Prostate gland (tissue), 2 donors: ENCODE measurements at regions not wholly inside any gene's neighbourhood (a gene's known extent, or its start where the extent isn't known, plus 50 kb on each side); places are given as distances from the start of the nearest gene placed in this dataset.
A peak's percentile ranks its signal among the peaks of the same experiment; 100 is the strongest.

Source experiments
- DNase-seq: peaks from one replicate; pipeline ENCODE4 v3.0.0-alpha.2; 2019; ENCODE audit warnings: low spot score
- H3K27ac ChIP-seq, 2 donors: fragments of 200-600 bp; sonication (generic); 2 replicates each; pipeline ENCODE4 v1.5.1; 2017 to 2019
- H3K27me3 ChIP-seq: fragments of 200-600 bp; sonication (generic); replicated peaks from 2 replicates; pipeline ENCODE4 v1.5.1; 2019; ENCODE audit not compliant: insufficient read depth
- H3K36me3 ChIP-seq, 2 donors: fragments of 200-600 bp; sonication (generic); 1 replicate in 1 of 2; 2 replicates in 1 of 2; pipeline versions ENCODE4 v1.5.1 to v1.8.1; 2017 to 2019
- H3K4me1 ChIP-seq: fragments of 200-600 bp; sonication (generic); replicated peaks from 2 replicates; pipeline ENCODE4 v1.5.1; 2019
- H3K4me3 ChIP-seq, 2 donors: fragments of 200-600 bp; sonication (generic); 2 replicates each; pipeline ENCODE4 v1.5.1; 2017 to 2019
- H3K9me3 ChIP-seq: fragments of 200-600 bp; sonication (generic); 2 replicates; pipeline ENCODE4 v1.5.1; 2017
- POLR2A ChIP-seq: fragments of 450-650 bp; IDR thresholded peaks from one replicate; pipeline ENCODE4 v1.6.1; 2016; ENCODE audit warnings: antibody characterized with exemption, mild to moderate bottlenecking
- POLR2AphosphoS5 ChIP-seq: sonication (generic); formaldehyde crosslinking; IDR thresholded peaks from one replicate; pipeline ENCODE4 v1.6.1; 2017; ENCODE audit warnings: antibody characterized with exemption
- WGBS: methylation state at CpG from one replicate; pipeline ENCODE4 v1.1.5; 2018; 5-methylcytosine and 5-hydroxymethylcytosine counted together
- intact Hi-C: fragments of 100-400 bp; cut with DNase I; formaldehyde crosslinking; loops from one replicate; pipeline ENCODE4 v1.14.2; 2022
- TF ChIP-seq, protein P1 (sequence below), 4 experiments: fragments of 200-600 bp in 2 of 4; fragments of 450-650 bp in 2 of 4; sonication (generic) in 2 of 4; IDR thresholded peaks; 1 replicate in 3 of 4; 2 replicates in 1 of 4; pipeline ENCODE4 v1.5.1; 2016 to 2019; ENCODE audit warnings: antibody characterized with exemption in 4 of 4, mild to moderate bottlenecking in 2 of 4, moderate library complexity in 2 of 4

DNA sequence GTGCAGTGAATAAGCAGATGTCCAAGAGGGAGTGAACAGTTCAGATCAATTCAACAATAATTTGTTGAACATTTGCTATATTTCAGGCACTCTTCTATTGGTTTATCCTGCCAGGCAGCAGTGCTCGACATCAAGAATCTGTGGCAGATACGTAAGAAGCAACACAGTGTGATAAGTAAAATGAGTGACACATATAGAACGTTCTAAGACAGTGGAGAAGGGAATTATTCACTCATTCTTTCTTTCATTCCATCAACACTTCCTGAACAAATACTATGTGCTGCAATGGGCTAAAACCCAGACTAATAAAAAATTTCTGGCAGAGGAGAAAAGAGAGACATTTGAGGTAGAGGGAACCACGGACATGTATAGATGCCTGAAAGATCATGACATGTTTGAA lies 89.9 kb upstream of the GLIS3 start:
- Histone ChIP-seq H3K9me3 (no peaks in the 10 kb centered on the region), H3K4me3 (no peak overlapping the region), H3K27me3 (no peaks in the 10 kb centered on the region), H3K4me1 (no peaks in the 10 kb centered on the region), H3K27ac (no peak overlapping the region), H3K36me3 (no peaks in the 10 kb centered on the region)
- whole genome bisulfite sequencing: 42% methylated on average over 4 of the region's 4 CpGs
- intact Hi-C loops: no loop called here
- TF ChIP-seq, protein P1, sequence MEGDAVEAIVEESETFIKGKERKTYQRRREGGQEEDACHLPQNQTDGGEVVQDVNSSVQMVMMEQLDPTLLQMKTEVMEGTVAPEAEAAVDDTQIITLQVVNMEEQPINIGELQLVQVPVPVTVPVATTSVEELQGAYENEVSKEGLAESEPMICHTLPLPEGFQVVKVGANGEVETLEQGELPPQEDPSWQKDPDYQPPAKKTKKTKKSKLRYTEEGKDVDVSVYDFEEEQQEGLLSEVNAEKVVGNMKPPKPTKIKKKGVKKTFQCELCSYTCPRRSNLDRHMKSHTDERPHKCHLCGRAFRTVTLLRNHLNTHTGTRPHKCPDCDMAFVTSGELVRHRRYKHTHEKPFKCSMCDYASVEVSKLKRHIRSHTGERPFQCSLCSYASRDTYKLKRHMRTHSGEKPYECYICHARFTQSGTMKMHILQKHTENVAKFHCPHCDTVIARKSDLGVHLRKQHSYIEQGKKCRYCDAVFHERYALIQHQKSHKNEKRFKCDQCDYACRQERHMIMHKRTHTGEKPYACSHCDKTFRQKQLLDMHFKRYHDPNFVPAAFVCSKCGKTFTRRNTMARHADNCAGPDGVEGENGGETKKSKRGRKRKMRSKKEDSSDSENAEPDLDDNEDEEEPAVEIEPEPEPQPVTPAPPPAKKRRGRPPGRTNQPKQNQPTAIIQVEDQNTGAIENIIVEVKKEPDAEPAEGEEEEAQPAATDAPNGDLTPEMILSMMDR (IDR thresholded peaks at IDR 0.05): no peak
- no peak for TF ChIP-seq POLR2A
- no peak for TF ChIP-seq POLR2AphosphoS5
- DNase-seq: no peak

DNA sequence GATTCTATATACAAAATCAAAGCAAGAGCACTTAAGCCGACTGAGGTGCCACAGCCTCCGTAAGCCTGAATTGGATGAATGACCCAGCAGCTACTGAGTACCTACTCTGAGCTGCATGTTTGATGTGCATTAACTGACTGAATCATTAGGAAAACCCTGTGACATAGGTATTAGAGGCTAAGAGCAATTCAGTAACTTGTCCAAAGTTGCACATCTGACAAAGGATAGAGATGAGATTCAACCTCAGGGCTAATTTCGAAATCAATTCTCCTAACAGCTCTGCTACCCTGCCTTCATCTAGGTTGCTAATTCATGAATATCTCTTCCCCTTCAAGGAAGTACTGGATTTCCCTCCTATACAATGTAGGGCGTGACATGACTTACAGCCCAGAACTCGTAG lies 89.1 kb upstream of the GLIS3 start:
- intact Hi-C loops: no loop called here
- TF ChIP-seq POLR2A (no peak), POLR2AphosphoS5 (no peak)
- TF ChIP-seq, protein P1 (IDR thresholded peaks at IDR 0.05): no peak
- 91% methylated on average over 5 of the region's 5 CpGs for WGBS

DNA sequence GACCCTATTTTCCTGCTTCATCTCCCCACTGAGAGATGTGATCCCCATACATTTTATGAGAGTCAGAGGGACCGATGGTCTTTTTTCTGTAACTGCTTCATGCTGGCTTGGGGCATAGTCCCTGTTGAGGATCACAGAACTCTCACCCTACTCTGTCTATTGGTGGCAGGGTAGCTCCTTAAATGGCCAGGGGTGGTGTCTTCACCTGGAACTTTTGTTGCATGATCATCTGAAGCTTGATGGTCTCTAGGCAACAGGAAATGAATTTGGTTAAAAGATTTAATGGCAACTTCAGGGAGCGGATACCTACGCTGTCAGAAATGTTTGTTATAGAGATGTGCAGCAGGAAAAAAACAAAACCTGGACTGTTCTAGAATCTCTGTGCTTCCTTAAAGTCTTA lies 87.0 kb upstream of the GLIS3 start:
- 84% methylated on average over 3 of the region's 3 CpGs for WGBS
- intact Hi-C loops: no loop called here
- H3K4me3 ChIP-seq: no peak overlapping the region
- no peak overlapping the region for H3K27ac ChIP-seq
- no peaks in the 10 kb centered on the region for H3K4me1 ChIP-seq
- no peaks in the 10 kb centered on the region for H3K9me3 ChIP-seq
- TF ChIP-seq, protein P1 (IDR thresholded peaks at IDR 0.05): no peak
- TF ChIP-seq POLR2AphosphoS5: no peak
- no peak for TF ChIP-seq POLR2A
- no peaks in the 10 kb centered on the region for H3K36me3 ChIP-seq
- no peaks in the 10 kb centered on the region for H3K27me3 ChIP-seq
- no peak for DNase-seq

More for the DNA sequence above, 89.1 kb upstream of the GLIS3 start:
- Histone ChIP-seq H3K4me1 (no peaks in the 10 kb centered on the region), H3K9me3 (no peaks in the 10 kb centered on the region), H3K27me3 (no peaks in the 10 kb centered on the region), H3K4me3 (no peak overlapping the region), H3K36me3 (no peaks in the 10 kb centered on the region), H3K27ac (no peak overlapping the region)
- DNase-seq: no peak

DNA sequence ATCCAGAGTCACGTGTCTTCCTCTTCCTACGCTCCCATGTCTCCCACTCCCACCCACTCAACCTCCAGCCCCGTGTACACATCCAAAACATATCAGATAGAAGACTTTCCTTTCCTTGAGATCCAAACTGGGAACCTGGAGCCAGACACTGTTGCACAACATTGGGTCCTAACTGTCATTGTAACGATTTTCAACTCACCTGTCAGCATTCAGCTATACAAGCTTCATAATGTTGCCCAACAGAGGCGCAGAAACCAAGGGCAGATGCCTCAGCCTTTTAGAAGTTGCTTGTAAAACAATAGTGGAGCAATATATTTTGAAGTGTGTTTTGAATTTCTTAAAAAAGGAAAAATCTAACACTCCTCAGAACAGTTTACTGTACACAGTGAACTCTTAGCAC lies 84.9 kb upstream of the GLIS3 start:
- H3K4me3 ChIP-seq: no peak overlapping the region
- DNase-seq: no peak
- H3K9me3 ChIP-seq: no peaks in the 10 kb centered on the region
- H3K4me1 ChIP-seq: no peaks in the 10 kb centered on the region
- 57% methylated on average over 5 of the region's 5 CpGs for whole genome bisulfite sequencing
- H3K27me3 ChIP-seq: no peaks in the 10 kb centered on the region
- H3K36me3 ChIP-seq: no peaks in the 10 kb centered on the region
- intact Hi-C loops: loop anchor here (5.0 kb wide), 1 partner anchor 358 kb away; the partner anchor contains the start of gene AK3
- TF ChIP-seq, protein P1 (IDR thresholded peaks at IDR 0.05): no peak
- TF ChIP-seq POLR2AphosphoS5 (no peak), POLR2A (no peak)
- no peak overlapping the region for H3K27ac ChIP-seq

DNA sequence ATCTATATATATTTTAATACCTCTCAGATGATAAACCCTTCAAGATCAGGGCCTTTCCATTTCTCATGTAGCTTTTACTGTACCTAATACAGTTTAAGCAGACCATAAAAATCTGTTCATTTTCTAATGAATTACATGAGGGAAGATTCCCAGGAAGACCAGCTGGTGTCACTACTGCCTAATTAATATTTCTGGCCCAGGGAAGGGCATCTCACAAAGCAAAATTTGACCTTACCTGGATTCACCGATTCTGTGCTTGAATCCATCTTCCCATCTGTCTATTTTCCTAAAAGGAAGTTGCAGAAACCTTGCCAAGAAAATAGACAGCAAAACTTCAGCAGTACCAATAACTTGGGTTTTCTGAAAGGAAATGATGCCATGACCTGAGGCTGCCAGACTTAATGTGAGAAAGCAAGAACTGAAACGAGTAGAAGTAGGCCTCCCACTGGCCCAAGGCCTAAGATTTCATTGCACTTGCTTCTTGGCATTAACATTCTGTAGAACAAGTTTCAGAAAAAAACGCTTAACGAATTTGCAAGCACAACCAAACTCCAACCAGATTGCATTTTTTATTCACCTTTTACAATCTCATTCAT lies 83.0 kb upstream of the GLIS3 start:
- WGBS: 30% methylated on average over 4 of the region's 4 CpGs
- no peak for TF ChIP-seq POLR2A
- TF ChIP-seq, protein P1 (IDR thresholded peaks at IDR 0.05): peak in 3 of 4 experiments; percentile 37 to 64 (median 54)
- Histone ChIP-seq H3K36me3 (no peaks in the 10 kb centered on the region), H3K4me1 (no peaks in the 10 kb centered on the region), H3K27ac (no peak overlapping the region), H3K4me3 (no peak overlapping the region), H3K9me3 (no peaks in the 10 kb centered on the region), H3K27me3 (no peaks in the 10 kb centered on the region)
- DNase-seq: no peak
- intact Hi-C loops: loop anchor here (1.0 to 5.0 kb wide), 2 partner anchors 256 to 359 kb away; partner anchors contain the start of gene AK3
